ENCODE measurements at regions not wholly inside any gene's neighbourhood (a gene's known extent, or its start where the extent isn't known, plus 50 kb on each side); places are given as distances from the start of the nearest gene placed in this dataset.

DNA sequence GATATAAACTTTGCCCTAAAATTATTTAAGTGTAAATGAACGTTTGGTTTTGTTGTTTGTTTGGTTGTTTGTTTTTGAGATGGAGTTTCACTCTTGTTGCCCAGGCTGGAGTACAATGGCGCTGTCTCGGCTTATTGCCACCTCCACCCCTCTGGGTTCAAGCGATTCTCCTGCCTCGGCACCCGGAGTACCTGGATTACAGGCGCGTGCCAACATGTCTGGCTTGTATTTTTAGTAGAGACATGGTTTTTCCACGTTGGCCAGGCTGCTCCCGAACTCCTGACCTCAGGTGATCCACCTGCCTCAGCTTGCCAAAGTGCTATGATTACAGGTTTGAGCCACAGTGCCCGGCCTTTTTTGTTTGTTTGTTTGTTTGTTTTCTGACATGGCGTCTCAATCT is 87.9 kb upstream of the CHD2 start:
- no peak overlapping the region for H3K27ac ChIP-seq (ENCODE audit: low read depth, low read length, severe bottlenecking)
- H3K36me3 ChIP-seq (ENCODE audit: control insufficient read depth, insufficient read depth, low read length) = no peaks in the 10 kb centered on the region
- H3K4me1 ChIP-seq (ENCODE audit: control insufficient read depth, insufficient read depth, low read length, poor library complexity, severe bottlenecking) = peaks cover 11% of the 10 kb centered on the region
- H3K4me3 ChIP-seq (ENCODE audit: extremely low read depth, insufficient read depth, low read length, poor library complexity, severe bottlenecking) = no peak overlapping the region
- H3K9me3 ChIP-seq (ENCODE audit: control insufficient read depth, low read length) = no peaks in the 10 kb centered on the region
- WGBS, 2 experiments (ENCODE audit: insufficient coverage in 2 of 2) = 89 to 91% methylated on average over 11 to 12 of the region's 12 CpGs

DNA sequence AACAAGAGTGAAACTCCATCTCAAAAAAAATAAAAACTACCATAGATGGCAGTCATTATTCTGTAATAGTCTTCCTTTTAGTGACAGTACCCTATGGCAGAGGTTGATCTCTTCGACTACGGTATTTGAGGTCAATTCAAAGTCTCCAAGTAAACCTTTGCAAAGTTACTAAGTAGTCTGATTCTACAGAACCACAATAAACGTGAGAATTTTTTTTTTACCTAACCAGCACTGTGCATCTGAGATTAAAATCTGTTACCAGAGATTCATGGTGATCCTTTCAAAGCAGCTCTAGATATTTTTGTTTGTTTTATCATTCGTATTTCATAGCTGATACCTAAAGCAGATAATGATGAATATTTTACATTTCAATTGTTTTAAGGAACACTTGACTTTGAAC is 86.6 kb upstream of the CHD2 start:
- Histone ChIP-seq H3K4me3 (ENCODE audit: extremely low read depth, insufficient read depth, low read length, poor library complexity, severe bottlenecking) (no peak overlapping the region), H3K27ac (ENCODE audit: low read depth, low read length, severe bottlenecking) (no peak overlapping the region), H3K9me3 (ENCODE audit: control insufficient read depth, low read length) (no peaks in the 10 kb centered on the region), H3K36me3 (ENCODE audit: control insufficient read depth, insufficient read depth, low read length) (no peaks in the 10 kb centered on the region), H3K4me1 (ENCODE audit: control insufficient read depth, insufficient read depth, low read length, poor library complexity, severe bottlenecking) (peaks cover 20% of the 10 kb centered on the region)
- 96 to 100% methylated on average over 3 of the region's 4 CpGs for WGBS, 2 experiments (ENCODE audit: insufficient coverage in 2 of 2)

DNA sequence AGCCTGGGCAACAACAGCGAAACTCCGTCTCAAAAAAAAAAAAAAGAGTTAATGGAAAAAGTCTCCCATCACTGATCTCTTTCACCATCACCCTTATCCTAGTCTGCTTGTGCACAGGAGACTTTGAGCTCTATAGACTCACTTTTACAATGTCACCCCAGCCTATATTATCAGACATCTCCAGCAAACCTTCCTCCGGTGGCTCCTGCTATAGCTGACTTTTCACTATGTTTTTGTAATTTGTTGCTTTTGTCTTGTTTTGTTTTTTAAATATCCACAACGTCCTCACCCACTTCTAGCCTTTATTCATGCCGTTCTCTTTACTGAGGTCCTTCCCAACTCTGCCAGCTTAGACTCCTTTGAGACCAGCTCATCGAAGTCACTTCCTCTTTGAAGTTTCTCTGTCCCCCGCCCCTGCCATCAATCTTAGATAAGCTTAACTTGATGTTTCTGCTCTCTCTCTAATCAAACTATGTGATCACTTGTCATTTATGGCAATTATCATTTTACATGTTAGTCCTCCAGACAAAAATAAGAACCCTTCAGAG is 82.7 kb upstream of the CHD2 start:
- no peak overlapping the region for H3K4me3 ChIP-seq (ENCODE audit: extremely low read depth, insufficient read depth, low read length, poor library complexity, severe bottlenecking)
- H3K4me1 ChIP-seq (ENCODE audit: control insufficient read depth, insufficient read depth, low read length, poor library complexity, severe bottlenecking) = peaks cover 36% of the 10 kb centered on the region
- peak overlapping the region; percentile 29 for H3K27ac ChIP-seq (ENCODE audit: low read depth, low read length, severe bottlenecking)
- H3K36me3 ChIP-seq (ENCODE audit: control insufficient read depth, insufficient read depth, low read length) = no peaks in the 10 kb centered on the region
- no peaks in the 10 kb centered on the region for H3K9me3 ChIP-seq (ENCODE audit: control insufficient read depth, low read length)
- WGBS, 2 experiments (ENCODE audit: insufficient coverage in 2 of 2) = 28 to 36% methylated on average over 2 to 4 of the region's 7 CpGs

DNA sequence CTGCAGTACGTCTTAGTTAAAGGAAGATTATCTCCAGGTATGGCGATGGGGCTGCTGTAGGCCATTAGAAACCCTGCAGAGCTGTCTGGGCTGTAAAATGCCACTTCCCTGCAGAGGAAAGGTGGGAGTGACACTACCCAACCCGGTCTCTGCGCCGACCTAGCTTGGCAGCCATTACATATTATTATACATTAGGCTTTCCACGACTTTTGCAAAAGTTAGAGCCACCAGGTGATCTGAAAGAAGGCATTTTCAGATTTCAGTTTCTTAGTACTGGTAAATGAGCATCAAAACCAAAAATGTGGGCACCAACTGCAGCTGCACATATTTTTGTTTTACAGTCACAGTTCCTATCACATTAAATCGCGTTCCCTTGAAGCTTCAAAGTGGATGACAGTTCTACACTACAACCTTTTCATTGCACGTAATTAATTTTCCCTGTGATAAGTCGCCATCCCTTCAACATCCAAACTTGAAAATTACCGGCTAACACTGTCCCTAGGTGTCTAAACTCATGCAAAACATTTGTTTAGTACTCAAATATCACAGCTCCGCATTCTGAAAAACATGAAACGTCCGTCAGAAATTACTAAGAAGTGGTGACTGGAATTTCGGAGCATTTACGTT is 81.4 kb upstream of the CHD2 start:
- Histone ChIP-seq H3K27ac (ENCODE audit: low read depth, low read length, severe bottlenecking) (peak overlapping the region; percentile 93), H3K4me3 (ENCODE audit: extremely low read depth, insufficient read depth, low read length, poor library complexity, severe bottlenecking) (no peak overlapping the region), H3K9me3 (ENCODE audit: control insufficient read depth, low read length) (no peaks in the 10 kb centered on the region), H3K4me1 (ENCODE audit: control insufficient read depth, insufficient read depth, low read length, poor library complexity, severe bottlenecking) (peaks cover 40% of the 10 kb centered on the region), H3K36me3 (ENCODE audit: control insufficient read depth, insufficient read depth, low read length) (no peaks in the 10 kb centered on the region)
- 59 to 62% methylated on average over 10 to 11 of the region's 16 CpGs for WGBS, 2 experiments (ENCODE audit: insufficient coverage in 2 of 2)

DNA sequence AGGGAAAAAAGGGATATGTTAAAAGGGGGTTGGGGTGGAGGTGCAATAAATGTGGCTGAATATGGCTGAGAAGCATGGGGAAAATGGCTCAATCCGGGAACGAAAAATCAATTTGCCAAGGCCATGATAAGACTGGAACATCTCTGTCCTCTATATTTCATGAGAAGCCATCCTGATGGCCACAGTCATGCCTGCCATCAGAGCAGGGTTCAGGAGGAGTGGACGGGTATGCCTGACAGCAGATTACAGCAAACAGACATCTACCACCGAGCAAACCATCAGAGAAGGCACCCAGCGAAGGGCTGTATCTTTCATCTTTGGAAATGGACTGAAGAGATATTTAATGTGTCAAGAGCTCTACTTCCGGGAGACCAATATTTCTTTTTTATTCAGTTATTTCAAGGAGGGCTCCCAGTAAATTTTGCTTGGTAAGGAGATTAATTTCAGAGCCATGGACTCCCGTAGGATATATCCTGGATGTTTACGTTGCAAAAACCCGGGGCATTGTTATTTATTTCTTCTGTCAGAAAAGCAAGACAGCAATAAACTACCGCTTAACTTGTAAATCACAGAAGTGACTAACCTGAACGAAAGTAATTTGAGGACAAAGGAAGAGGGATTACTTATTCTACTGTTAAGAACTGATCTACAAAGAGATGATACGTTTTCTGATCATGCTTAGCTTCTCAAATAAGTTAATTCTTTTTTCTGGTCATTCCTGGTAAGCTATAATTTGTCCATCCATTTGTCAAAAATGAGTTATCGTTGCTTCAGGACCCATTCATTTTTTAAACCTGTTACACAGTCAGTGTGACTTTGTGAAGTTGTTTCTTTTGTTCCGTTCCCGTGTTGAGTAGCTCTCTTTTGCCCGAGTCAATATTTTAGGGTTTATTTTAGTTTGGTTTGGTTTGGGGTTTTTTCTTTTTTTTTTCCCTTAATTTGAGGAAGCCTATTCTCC is 80.6 kb upstream of the CHD2 start:
- WGBS, 2 experiments (ENCODE audit: insufficient coverage in 2 of 2) = 38 to 41% methylated on average over 7 to 10 of the region's 16 CpGs
- Histone ChIP-seq H3K9me3 (ENCODE audit: control insufficient read depth, low read length) (no peaks in the 10 kb centered on the region), H3K36me3 (ENCODE audit: control insufficient read depth, insufficient read depth, low read length) (no peaks in the 10 kb centered on the region), H3K27ac (ENCODE audit: low read depth, low read length, severe bottlenecking) (peak overlapping the region; percentile 93), H3K4me1 (ENCODE audit: control insufficient read depth, insufficient read depth, low read length, poor library complexity, severe bottlenecking) (peaks cover 43% of the 10 kb centered on the region), H3K4me3 (ENCODE audit: extremely low read depth, insufficient read depth, low read length, poor library complexity, severe bottlenecking) (peak overlapping the region; percentile 14)

DNA sequence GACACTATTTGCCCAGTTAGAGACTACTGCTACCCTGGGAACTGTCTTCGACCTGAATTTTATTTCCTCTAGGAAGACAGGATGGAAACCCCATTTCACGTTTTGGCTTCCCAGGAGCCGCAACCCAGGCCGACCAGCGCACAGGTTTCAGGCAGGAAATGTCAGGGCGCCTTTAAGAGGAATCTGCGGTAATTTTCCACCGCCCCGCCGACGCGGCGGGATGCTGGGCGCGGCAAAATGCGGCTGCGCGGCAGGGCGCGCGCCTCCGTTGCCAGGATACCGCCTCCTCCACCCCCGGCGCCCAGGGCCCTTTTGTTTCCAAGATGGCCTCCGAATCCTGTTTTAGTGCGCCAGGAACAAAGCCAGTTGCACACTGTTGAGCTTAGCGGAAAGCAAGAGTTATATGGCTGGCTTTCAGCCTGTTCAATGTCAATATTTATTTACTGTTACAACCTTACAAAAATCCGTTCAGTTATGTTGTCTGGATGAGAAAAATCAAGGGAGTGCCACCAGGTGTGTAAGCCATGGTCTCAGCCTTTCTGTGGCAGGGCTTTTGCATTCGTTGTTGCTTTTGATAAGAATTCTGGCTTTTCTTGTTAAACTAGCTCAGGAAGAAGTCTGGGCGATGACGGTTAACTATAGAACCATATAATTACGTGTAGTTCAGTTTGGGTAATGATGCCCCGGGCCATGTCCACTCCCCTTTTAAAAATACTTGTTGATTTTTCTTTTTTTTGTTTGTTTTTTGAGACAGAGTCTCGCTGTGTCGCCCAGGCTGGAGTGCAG is 79.7 kb upstream of the CHD2 start:
- WGBS, 2 experiments (ENCODE audit: insufficient coverage in 2 of 2) = 7 to 15% methylated on average over 11 to 33 of the region's 36 CpGs
- Histone ChIP-seq H3K4me3 (ENCODE audit: extremely low read depth, insufficient read depth, low read length, poor library complexity, severe bottlenecking) (peak overlapping the region; percentile 14), H3K4me1 (ENCODE audit: control insufficient read depth, insufficient read depth, low read length, poor library complexity, severe bottlenecking) (peaks cover 46% of the 10 kb centered on the region), H3K27ac (ENCODE audit: low read depth, low read length, severe bottlenecking) (peak overlapping the region; percentile 93), H3K36me3 (ENCODE audit: control insufficient read depth, insufficient read depth, low read length) (no peaks in the 10 kb centered on the region), H3K9me3 (ENCODE audit: control insufficient read depth, low read length) (no peaks in the 10 kb centered on the region)

DNA sequence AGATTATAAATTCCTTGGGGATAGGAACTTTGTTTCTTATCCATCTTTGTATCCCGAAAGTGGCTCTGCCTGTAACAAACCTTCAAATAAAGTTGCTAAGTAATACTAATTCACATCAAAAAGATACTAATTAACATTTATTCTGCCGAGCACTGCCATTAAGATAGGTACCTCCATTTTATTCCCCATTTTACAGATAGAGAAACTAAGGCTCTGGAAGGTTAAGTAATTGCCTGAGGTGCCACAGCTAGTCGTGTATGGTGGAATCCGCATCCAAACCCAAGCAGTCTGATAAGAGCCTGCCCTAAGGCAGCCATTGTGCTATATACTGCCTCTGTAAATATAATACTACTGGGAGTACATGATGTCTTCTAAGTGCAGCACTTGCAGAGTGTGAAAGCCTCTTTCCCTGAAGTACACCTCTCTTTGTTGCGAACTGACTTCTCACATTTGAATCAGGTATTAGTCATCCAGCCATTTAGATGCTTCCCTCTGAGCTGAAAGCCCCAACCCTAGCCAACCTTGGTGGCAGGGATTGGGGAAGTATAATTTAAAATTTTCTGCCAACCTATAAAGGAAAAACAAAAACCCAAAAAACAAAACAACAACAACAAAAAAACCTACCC is 78.5 kb upstream of the CHD2 start:
- Histone ChIP-seq H3K27ac (ENCODE audit: low read depth, low read length, severe bottlenecking) (no peak overlapping the region), H3K4me1 (ENCODE audit: control insufficient read depth, insufficient read depth, low read length, poor library complexity, severe bottlenecking) (peaks cover 46% of the 10 kb centered on the region), H3K36me3 (ENCODE audit: control insufficient read depth, insufficient read depth, low read length) (no peaks in the 10 kb centered on the region), H3K4me3 (ENCODE audit: extremely low read depth, insufficient read depth, low read length, poor library complexity, severe bottlenecking) (no peak overlapping the region), H3K9me3 (ENCODE audit: control insufficient read depth, low read length) (no peaks in the 10 kb centered on the region)
- no CpG with 5 or more reads among the region's 5 CpGs for WGBS, 2 experiments (ENCODE audit: insufficient coverage in 2 of 2)

DNA sequence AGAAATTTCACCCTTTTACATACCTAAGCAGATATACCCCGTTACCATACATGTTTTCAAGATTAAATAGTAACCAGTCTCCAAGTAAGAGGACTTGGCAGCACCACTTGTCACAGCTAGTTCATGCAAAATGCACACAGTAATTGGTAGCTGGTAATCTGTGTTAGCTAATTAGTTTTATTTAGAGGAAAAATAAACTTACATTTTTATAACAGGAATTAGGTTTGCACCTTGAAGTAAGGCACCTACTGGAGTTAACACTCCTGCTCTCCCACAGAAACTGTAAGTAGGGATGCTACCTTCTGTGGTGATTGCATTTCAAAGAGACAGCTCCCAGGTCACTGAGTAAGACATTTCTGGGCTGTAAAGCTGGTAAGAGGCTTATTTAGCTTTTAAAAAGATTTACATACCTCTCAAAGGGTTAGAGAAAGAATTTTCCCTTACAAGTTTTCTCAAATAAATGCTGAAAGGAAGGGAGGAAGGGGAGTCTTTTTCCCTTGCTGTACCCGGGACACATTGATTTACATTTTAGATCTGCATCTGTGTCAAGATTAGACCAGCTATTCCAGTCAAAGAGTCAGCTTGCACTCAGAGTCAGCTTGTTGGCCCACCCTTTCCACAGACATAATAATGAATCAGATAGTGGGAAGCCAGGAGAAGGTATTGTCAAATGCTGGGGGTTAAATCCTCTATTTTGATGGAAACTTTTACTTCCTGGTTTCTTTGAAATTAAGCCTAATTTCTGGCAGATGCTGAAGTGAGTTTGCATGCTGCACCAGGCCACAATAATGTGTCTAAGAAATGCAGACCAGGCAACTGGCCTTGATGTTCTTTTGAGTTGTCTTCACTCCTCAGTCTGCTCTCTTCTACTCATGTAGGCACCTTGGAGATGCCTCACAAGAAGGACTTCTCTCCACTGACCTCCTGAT is 77.6 kb upstream of the CHD2 start:
- peaks cover 44% of the 10 kb centered on the region for H3K4me1 ChIP-seq (ENCODE audit: control insufficient read depth, insufficient read depth, low read length, poor library complexity, severe bottlenecking)
- no peaks in the 10 kb centered on the region for H3K36me3 ChIP-seq (ENCODE audit: control insufficient read depth, insufficient read depth, low read length)
- H3K4me3 ChIP-seq (ENCODE audit: extremely low read depth, insufficient read depth, low read length, poor library complexity, severe bottlenecking) = no peak overlapping the region
- H3K27ac ChIP-seq (ENCODE audit: low read depth, low read length, severe bottlenecking) = peak overlapping the region; percentile 65
- no peaks in the 10 kb centered on the region for H3K9me3 ChIP-seq (ENCODE audit: control insufficient read depth, low read length)
- 50% methylated on average over 1 of the region's 2 CpGs; no CpG with 5 or more reads in 1 of the 2 experiments for WGBS, 2 experiments (ENCODE audit: insufficient coverage in 2 of 2)

DNA sequence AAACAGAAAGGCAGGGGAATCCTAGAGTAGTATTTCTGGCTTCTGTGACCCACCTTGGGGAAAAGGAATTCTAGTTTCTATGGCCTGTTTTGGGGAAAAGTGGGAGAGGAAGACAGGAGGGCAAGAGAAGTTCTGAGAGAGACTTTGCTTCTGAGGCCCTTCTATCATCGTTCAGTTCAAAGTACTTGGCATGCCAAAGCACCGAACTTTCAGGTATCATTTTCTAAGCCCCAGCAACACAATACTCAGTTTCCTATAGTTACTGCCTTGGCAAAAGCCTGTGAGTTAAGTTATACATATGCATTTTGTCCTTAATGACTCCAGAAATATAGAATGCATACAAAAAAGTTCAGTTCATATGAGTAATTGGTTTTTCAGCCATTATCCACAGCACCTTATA is 74.1 kb upstream of the CHD2 start:
- H3K27ac ChIP-seq (ENCODE audit: low read depth, low read length, severe bottlenecking) = no peak overlapping the region
- H3K4me3 ChIP-seq (ENCODE audit: extremely low read depth, insufficient read depth, low read length, poor library complexity, severe bottlenecking) = no peak overlapping the region
- H3K36me3 ChIP-seq (ENCODE audit: control insufficient read depth, insufficient read depth, low read length) = no peaks in the 10 kb centered on the region
- 78% methylated on average over 1 of the region's 2 CpGs; no CpG with 5 or more reads in 1 of the 2 experiments for WGBS, 2 experiments (ENCODE audit: insufficient coverage in 2 of 2)
- H3K4me1 ChIP-seq (ENCODE audit: control insufficient read depth, insufficient read depth, low read length, poor library complexity, severe bottlenecking) = peaks cover 26% of the 10 kb centered on the region
- no peaks in the 10 kb centered on the region for H3K9me3 ChIP-seq (ENCODE audit: control insufficient read depth, low read length)

Data from mesodermal cell (in vitro differentiated cells).